Stimulated activated CD4-positive, alpha-beta T cell treated with anti-CD3 and anti-CD28 coated beads, TNF-alpha, amount 100 ng/mL, for 24 hours (primary cell): ENCODE measurements at regions not wholly inside any gene's neighbourhood (a gene's known extent, or its start where the extent isn't known, plus 50 kb on each side); places are given as distances from the start of the nearest gene placed in this dataset.
A peak's percentile ranks its signal among the peaks of the same experiment; 100 is the strongest.

ENCODE experiments used
- DNase-seq, 3 experiments: peaks; one replicate each; pipeline ENCODE4 v3.0.0-alpha.2; 2020; ENCODE audit warnings: low read depth in 3 of 3

- DNase-seq: no peak
Measured at GRCh38 chr5:138665261-138665660, 88.0 kb upstream of the CTNNA1 start.

- DNase-seq: no peak
Measured at GRCh38 chr5:138664276-138664943, 88.8 kb upstream of the CTNNA1 start.

- no peak for DNase-seq
Measured at GRCh38 chr5:138663561-138663960, 88.4 kb upstream of the HSPA9 start.

- no peak for DNase-seq
Measured at GRCh38 chr5:138663009-138663408, 87.8 kb upstream of the HSPA9 start.

GRCh38 chr5:138662599-138662998, 87.4 kb upstream of the HSPA9 start:
- peak in 1 of 3 experiments; percentile 25 for DNase-seq

GRCh38 chr5:138661991-138662434, 86.8 kb upstream of the HSPA9 start:
- DNase-seq: no peak

- no peak for DNase-seq
Measured at GRCh38 chr5:138661291-138661960, 86.2 kb upstream of the HSPA9 start.

- no peak for DNase-seq
Measured at GRCh38 chr5:138660051-138660572, 84.9 kb upstream of the HSPA9 start.

- no peak for DNase-seq
Measured at GRCh38 chr5:138659561-138659960, 84.4 kb upstream of the HSPA9 start.

- no peak for DNase-seq
Measured at GRCh38 chr5:138659121-138659520, 83.9 kb upstream of the HSPA9 start.

GRCh38 chr5:138658676-138659075, 83.5 kb upstream of the HSPA9 start:
- DNase-seq: no peak

GRCh38 chr5:138657360-138657759, 82.2 kb upstream of the HSPA9 start:
- DNase-seq: no peak

GRCh38 chr5:138656916-138657315, 81.7 kb upstream of the HSPA9 start:
- no peak for DNase-seq

- DNase-seq: no peak
Measured at GRCh38 chr5:138655530-138656190, 80.5 kb upstream of the HSPA9 start.

GRCh38 chr5:138654281-138654867, 79.2 kb upstream of the HSPA9 start:
- DNase-seq: peak; percentile 51 to 74 (median 64)

- no peak for DNase-seq
Measured at GRCh38 chr5:138653502-138653901, 78.3 kb upstream of the HSPA9 start.

GRCh38 chr5:138651767-138652117, 76.5 kb upstream of the HSPA9 start:
- DNase-seq: no peak

GRCh38 chr5:138651058-138651766, 76.0 kb upstream of the HSPA9 start:
- no peak for DNase-seq

GRCh38 chr5:138650196-138650595, 75.0 kb upstream of the HSPA9 start:
- no peak for DNase-seq

GRCh38 chr5:138649775-138650174, 74.6 kb upstream of the HSPA9 start:
- DNase-seq: no peak

- DNase-seq: no peak
Measured at GRCh38 chr5:138649316-138649720, 74.1 kb upstream of the HSPA9 start.

GRCh38 chr5:138648841-138649240, 73.6 kb upstream of the HSPA9 start:
- no peak for DNase-seq
